Ishikawa (cell line): ENCODE measurements at regions not wholly inside any gene's neighbourhood (a gene's known extent, or its start where the extent isn't known, plus 50 kb on each side); places are given as distances from the start of the nearest gene placed in this dataset.

Experiments
- CEBPB ChIP-seq: IDR thresholded peaks from 2 replicates; pipeline ENCODE4 v1.6.1; 2012
- CREB1 ChIP-seq: IDR thresholded peaks from 2 replicates; pipeline ENCODE4 v1.6.1; 2012; ENCODE audit warnings: low read depth
- EGR1 ChIP-seq: IDR thresholded peaks from 2 replicates; pipeline ENCODE4 v1.6.1; 2012
- EP300 ChIP-seq: IDR thresholded peaks from 2 replicates; pipeline ENCODE4 v1.6.1; 2012; ENCODE audit warnings: borderline replicate concordance
- FOXM1 ChIP-seq: IDR thresholded peaks from 2 replicates; pipeline ENCODE4 v1.6.1; 2012; ENCODE audit warnings: low read depth, borderline replicate concordance
- NFIC ChIP-seq: IDR thresholded peaks from 2 replicates; pipeline ENCODE4 v1.6.1; 2012
- RAD21 ChIP-seq: IDR thresholded peaks from 2 replicates; pipeline ENCODE4 v1.6.1; 2012; ENCODE audit warnings: low read depth
- TAF1 ChIP-seq: IDR thresholded peaks from 2 replicates; pipeline ENCODE4 v1.6.1; 2012; ENCODE audit warnings: low read depth, mild to moderate bottlenecking
- TCF12 ChIP-seq: IDR thresholded peaks from 2 replicates; pipeline ENCODE4 v1.6.1; 2012; ENCODE audit warnings: low read depth
- TEAD4 ChIP-seq: IDR thresholded peaks from 2 replicates; pipeline ENCODE4 v1.6.1; 2012
- YY1 ChIP-seq: IDR thresholded peaks from 2 replicates; pipeline ENCODE4 v1.6.1; 2012; ENCODE audit warnings: low read depth
- ZBTB7A ChIP-seq: IDR thresholded peaks from 2 replicates; pipeline ENCODE4 v1.6.1; 2012; ENCODE audit warnings: low read depth
- TF ChIP-seq, protein P1 (sequence below): IDR thresholded peaks from 2 replicates; pipeline ENCODE4 v1.6.1; 2012
- TF ChIP-seq, protein P2 (sequence below): IDR thresholded peaks from 2 replicates; pipeline ENCODE4 v1.6.1; 2012
- TF ChIP-seq, protein P3 (sequence below): IDR thresholded peaks from 2 replicates; pipeline ENCODE4 v1.6.1; 2012; ENCODE audit warnings: low read depth, mild to moderate bottlenecking

DNA sequence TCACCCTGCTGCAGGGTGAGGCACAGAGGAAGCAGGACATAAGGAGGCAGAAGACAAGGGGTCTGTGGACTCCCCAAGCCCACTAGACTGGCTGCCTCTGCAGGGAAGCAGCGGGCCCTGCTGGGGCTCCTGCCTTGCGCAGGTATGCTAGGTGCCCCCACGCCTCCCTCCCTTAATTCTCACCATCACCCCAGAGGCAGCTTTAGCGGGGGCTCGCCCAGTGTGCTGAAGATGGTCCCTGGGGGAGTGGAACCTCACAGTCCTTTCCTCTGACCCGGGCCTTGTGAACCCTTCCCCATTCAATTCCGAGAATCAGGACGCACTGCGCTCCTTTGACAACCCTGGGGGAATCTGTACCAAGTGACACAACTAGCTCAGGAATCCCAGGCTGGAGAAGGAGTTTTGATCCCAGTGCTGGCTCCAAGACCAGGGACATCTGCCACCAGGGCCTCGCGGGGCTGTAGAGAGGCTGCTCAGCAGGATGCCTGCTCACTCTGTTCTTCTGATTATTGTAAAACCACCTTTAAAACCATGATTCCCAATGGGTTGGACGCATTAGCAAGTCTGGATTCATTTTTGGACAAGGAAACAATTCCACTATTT lies 468.4 kb downstream of the TCERG1L start:
- TF ChIP-seq, protein P1, sequence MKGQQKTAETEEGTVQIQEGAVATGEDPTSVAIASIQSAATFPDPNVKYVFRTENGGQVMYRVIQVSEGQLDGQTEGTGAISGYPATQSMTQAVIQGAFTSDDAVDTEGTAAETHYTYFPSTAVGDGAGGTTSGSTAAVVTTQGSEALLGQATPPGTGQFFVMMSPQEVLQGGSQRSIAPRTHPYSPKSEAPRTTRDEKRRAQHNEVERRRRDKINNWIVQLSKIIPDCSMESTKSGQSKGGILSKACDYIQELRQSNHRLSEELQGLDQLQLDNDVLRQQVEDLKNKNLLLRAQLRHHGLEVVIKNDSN, result no peak

DNA sequence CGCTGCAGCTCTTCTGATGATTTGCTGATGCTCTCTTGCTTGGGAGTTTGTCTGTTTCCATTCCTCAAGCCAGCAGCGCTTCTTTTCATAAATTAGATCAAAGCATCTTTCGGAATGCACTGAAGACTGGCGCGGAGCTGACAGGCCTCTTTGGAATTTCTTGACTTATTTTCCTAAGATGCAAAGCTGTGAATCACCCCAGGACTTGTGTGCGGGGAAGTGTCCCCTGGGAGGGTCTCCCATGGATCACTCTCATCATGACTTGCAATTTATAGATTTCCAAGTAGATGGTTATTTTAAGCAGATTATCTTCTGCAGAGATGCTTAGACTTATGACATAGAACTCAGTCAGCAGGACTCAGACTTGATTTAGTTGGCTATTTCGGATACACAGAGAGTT lies 467.2 kb downstream of the TCERG1L start:
- TF ChIP-seq, protein P2, sequence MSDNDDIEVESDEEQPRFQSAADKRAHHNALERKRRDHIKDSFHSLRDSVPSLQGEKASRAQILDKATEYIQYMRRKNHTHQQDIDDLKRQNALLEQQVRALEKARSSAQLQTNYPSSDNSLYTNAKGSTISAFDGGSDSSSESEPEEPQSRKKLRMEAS, result no peak
- no peak for TF ChIP-seq TAF1
- no peak for TF ChIP-seq YY1
- TF ChIP-seq RAD21, result no peak
- TF ChIP-seq, protein P3, sequence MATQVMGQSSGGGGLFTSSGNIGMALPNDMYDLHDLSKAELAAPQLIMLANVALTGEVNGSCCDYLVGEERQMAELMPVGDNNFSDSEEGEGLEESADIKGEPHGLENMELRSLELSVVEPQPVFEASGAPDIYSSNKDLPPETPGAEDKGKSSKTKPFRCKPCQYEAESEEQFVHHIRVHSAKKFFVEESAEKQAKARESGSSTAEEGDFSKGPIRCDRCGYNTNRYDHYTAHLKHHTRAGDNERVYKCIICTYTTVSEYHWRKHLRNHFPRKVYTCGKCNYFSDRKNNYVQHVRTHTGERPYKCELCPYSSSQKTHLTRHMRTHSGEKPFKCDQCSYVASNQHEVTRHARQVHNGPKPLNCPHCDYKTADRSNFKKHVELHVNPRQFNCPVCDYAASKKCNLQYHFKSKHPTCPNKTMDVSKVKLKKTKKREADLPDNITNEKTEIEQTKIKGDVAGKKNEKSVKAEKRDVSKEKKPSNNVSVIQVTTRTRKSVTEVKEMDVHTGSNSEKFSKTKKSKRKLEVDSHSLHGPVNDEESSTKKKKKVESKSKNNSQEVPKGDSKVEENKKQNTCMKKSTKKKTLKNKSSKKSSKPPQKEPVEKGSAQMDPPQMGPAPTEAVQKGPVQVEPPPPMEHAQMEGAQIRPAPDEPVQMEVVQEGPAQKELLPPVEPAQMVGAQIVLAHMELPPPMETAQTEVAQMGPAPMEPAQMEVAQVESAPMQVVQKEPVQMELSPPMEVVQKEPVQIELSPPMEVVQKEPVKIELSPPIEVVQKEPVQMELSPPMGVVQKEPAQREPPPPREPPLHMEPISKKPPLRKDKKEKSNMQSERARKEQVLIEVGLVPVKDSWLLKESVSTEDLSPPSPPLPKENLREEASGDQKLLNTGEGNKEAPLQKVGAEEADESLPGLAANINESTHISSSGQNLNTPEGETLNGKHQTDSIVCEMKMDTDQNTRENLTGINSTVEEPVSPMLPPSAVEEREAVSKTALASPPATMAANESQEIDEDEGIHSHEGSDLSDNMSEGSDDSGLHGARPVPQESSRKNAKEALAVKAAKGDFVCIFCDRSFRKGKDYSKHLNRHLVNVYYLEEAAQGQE, result no peak
- TF ChIP-seq EGR1, result no peak
- no peak for TF ChIP-seq TCF12
- no peak for TF ChIP-seq FOXM1
- TF ChIP-seq, protein P1, result no peak
- TF ChIP-seq TEAD4, result no peak
- no peak for TF ChIP-seq CEBPB

DNA sequence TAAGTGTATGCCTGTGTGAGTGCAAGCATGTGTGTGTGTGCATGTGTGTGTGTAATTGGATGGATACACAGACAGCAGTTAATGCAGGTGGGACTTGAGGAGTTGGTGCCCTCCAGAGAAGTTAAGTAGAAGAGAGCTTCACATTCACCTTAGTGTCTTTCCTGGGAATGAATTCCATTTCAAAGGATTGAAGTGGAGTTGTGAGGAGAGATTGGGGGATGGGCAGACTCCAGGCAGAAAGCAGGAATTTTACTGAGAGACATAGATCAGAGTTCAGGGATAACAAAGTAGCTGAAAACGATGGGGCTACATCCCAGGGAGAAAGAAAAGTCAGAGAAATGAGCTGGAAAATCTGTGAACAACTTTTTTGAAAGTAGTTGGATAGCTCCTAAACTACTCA lies 464.4 kb downstream of the TCERG1L start:
- TF ChIP-seq, protein P3, result no peak

DNA sequence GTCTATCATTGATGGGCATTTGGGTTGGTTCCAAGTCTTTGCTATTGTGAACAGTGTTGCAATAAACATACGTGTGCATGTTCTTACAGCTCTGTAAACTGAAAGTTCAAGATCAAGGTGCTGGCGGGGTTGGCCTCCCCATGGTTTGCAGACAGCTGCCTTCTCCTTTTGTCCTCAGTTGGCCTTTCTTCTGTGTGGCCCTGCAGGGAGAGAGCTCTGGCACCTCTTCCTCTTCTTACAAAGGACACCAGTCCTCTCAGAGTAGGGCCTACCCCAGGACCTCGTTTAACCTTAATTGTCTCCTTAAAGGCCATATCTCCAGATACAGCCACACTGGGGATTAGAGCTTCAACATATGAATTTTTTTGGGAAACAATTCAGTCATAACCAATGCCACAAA lies 462.7 kb downstream of the TCERG1L start:
- TF ChIP-seq, protein P2, result no peak
- TF ChIP-seq TAF1 (no peak), EGR1 (no peak), EP300 (no peak), RAD21 (no peak), CREB1 (no peak), CEBPB (no peak), NFIC (no peak), FOXM1 (no peak), ZBTB7A (no peak), TCF12 (no peak), TEAD4 (no peak), YY1 (no peak)
- TF ChIP-seq, protein P1, result no peak
- TF ChIP-seq, protein P3, result no peak

DNA sequence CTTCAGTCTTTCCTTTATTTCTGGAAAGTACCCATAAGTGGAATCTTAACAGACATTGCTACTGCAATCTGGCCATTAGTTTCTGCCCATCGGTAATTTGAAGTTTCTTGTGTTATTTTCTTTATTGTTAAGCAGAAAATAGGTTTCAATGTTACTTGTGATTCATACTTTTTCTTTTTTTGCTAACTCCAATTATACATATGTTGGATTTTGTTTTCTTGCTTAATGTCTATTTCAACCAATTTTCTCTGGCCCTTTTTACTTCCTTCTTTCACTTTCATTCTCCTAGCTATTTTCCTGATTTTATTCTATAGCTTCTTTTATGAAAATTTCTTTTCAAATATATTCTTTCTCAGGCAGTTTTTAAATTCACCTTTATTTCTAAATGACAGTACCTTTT lies 457.4 kb downstream of the TCERG1L start:
- no peak for TF ChIP-seq TCF12
- TF ChIP-seq ZBTB7A, result no peak
- TF ChIP-seq RAD21, result no peak
- no peak for TF ChIP-seq YY1
